GM12801 (cell line): ENCODE measurements at regions not wholly inside any gene's neighbourhood (a gene's known extent, or its start where the extent isn't known, plus 50 kb on each side); places are given as distances from the start of the nearest gene placed in this dataset.

ENCODE experiments used
- TF ChIP-seq, protein P1 (sequence below): IDR thresholded peaks from one replicate; pipeline ENCODE4 v1.5.1; 2011; ENCODE audit warnings: control low read depth; ENCODE audit not compliant: insufficient read length; ENCODE audit errors: extremely low read depth

DNA sequence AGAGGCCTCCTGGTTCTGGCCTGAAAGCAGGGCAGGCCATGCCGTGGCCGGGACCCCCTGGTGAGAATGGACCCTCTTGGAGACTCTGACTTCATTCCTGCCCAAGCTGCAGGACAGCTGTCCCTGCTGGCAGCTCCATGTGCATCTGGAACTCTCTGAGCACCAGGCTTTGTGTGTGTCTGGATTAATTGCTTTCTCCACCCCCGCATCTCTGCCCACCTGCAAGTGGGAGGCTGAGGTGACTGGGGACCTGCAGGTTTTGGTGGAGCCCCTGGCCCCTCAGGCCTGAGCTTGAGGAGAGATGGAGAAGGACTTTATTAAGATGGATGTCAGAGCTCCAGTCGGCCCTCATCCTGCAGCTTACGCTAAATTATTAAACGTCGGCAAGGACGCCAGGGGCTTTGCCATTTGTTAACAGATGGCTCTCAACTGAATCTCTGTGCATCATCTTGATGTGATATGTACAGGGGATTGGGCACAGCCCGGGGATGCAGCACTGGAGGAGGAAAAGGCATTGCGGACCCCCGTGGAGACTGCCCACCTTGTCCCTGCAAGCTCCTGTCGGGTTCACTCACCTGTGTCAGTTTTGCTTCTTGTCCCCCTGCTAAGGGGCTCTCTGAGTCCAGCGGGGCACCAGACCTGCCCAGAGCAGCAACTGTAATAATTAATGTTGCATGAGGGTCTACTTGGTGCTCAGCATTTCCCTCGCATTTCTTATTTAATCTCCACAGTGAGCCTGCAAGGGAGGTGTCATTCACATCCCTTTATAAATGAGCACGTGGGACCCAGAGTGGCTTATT is 154.1 kb upstream of the RPL38 start:
- TF ChIP-seq, protein P1, sequence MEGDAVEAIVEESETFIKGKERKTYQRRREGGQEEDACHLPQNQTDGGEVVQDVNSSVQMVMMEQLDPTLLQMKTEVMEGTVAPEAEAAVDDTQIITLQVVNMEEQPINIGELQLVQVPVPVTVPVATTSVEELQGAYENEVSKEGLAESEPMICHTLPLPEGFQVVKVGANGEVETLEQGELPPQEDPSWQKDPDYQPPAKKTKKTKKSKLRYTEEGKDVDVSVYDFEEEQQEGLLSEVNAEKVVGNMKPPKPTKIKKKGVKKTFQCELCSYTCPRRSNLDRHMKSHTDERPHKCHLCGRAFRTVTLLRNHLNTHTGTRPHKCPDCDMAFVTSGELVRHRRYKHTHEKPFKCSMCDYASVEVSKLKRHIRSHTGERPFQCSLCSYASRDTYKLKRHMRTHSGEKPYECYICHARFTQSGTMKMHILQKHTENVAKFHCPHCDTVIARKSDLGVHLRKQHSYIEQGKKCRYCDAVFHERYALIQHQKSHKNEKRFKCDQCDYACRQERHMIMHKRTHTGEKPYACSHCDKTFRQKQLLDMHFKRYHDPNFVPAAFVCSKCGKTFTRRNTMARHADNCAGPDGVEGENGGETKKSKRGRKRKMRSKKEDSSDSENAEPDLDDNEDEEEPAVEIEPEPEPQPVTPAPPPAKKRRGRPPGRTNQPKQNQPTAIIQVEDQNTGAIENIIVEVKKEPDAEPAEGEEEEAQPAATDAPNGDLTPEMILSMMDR: no peak

DNA sequence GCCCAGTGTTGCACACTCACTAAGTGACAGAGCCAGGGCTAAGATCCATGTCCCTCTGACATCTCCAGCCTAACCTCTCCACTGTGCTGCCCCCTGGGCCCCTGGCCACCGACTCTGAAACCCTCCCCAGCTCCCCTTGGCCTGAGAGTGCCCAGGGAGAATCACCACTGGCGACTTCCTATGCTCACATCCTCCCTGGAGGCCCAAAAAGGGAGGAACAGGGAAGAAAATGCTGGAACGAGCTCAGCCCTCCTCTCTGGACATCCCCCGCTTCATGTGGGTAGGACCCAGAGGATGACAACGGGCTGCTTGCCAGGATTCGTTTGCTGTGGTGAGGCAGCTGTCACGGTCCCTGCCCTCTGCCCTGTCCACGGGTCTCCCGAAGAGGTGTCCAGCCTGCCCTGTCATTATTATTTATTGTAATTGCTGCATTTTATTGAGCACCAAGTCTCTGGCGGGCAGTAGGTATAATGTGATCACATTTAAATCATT is 153.5 kb upstream of the RPL38 start:
- TF ChIP-seq, protein P1: no peak

DNA sequence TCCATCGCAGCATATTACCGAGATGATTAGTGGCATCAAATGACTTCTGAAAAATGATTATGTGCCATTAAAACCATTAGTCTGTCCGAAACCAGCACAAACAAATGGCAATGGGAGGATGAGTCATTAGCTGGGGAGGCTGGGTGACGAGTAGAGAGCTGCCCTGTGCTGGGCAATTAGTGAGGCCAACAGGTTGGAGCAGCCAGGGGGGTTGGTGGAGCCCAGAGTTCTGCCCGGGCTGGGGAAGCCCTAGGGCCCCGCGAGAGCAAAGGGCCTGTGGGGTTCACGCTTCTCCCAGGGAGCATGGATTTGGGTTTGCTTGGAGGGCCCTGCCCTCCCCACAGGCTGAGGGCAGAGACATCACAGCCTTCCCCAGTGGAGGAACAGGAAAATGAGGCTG is 152.1 kb upstream of the RPL38 start:
- TF ChIP-seq, protein P1: no peak

DNA sequence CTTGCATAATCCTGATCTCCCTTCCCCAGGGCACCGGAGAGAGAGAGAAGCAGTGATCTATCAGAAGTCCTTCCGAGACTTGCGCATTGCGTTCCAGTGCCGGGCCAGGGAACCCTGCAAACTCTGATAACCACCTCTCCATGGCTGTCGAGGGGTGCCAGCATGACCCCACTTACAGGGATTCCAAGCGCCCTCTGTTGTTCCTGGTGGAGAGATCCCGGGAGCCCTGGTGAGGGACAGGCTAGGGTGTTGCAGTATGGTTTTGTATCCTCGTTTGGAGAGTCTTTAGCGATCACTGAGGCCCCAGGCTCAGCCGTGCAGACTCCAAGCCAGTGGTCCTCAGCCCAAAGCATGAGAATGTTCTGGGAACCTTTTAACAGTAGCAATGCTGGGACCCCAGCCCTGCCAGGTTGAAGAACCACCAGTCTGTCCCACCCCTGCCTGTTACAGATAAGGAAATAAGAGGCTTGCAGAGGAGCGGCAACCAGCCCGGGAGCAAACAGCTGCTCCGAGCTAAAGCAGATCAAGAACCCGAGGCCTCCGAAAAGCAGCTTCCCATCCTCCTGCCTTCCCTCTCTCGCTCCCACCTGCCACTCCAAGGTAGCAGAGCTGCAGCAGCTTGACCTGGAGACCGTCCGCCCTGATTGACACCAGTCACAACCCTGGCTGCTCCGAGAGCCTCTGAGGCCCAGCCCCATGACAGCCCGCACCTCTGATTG is 150.3 kb upstream of the RPL38 start:
- TF ChIP-seq, protein P1: no peak

DNA sequence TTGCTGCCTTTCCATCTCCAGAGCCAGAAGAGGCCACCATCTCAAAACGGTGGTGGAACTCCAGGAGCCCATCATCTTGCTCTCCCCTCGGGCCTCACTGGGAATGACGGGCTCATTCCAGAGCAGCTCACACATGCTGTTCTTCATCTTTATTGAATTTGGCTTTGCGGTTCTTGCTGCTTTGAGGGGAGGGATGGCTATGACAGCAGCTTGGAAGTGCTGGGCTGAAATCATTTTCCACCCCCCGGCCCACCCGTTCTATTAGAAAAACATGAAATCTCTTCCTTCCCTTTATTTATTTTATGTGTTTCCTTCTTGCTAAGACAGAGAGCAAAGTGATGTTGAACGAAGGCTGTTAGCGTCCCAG is 149.8 kb upstream of the RPL38 start:
- TF ChIP-seq, protein P1: no peak

DNA sequence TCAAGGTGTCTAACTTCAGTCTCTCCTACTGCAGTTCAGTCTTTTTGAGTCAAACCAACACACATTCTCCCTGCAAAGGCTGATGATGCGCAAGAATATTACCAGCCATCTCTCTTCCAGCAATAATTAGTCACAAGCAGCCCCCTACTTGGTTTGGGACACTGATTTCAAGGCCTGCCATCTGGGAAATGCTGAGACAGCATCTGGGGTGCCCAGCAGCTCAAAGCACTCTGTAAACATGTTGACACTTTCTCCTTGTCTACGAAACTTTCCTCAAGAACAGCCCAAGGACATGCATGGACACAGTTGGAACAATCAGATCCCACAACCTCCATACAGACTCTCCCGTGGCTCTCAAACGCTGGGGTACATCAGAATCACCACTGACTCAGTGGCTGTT is 149.2 kb upstream of the RPL38 start:
- TF ChIP-seq, protein P1: no peak

DNA sequence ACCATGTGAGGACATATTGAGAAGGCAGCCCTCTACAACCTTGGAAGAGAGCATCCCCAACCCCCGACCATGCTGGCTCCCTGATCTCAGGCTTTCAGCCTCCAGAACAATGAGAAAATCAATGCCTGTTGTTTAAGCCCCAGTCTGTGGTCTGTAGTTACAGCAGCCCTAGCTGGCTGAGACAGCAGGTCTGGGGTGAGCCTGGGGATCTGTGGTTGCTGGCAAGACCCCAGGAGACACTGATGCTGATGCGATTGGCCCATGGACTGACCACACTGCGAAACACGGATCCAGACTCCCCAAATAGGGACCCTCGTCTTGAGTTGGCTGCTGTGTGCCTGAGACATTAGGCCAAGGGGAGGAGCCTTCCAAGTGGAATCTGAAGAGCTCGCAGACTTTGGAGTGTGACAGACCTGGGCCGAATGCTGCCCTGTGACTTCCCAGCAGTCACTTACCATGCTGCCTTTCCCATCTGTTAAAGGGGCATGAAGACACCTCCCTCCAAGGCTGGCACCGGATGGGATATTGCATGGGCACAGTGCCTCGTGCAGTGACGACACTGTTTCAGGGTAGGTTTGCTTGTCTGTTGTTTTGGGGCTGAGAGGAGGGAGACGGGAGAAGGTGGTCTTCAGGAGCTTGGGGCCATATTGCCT is 147.8 kb upstream of the RPL38 start:
- TF ChIP-seq, protein P1: no peak
